ENCODE measurements at regions not wholly inside any gene's neighbourhood (a gene's known extent, or its start where the extent isn't known, plus 50 kb on each side); places are given as distances from the start of the nearest gene placed in this dataset.

DNA sequence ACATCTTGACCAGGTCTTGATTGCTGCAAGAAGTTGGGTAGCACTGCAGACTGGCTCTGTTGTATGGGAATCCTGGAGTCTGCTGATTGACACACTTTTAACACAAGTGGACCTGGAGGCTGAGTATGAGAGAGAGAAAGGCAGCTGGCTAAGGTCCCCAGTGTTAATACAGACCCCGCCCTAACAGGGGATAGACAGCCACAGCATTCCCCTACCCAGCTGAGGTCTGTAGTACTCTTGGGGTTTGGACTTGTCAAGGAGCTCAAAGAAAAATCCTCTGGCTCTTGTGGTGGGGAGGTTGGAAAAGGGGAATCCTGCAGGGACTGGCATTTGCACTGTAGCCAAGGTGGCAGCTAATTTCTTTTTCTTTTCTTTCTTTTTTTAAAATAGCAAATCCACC lies 192.7 kb downstream of the ZNF621 start:
- no peaks in the 10 kb centered on the region for H3K27me3 Mint-ChIP-seq (ENCODE audit: low read depth)
- no peaks in the 10 kb centered on the region for H3K36me3 Mint-ChIP-seq (ENCODE audit: low read depth)
- H3K4me1 Mint-ChIP-seq: peaks cover 9% of the 10 kb centered on the region
- no peak for DNase-seq (ENCODE audit: low read depth, low spot score)
- no peak overlapping the region for H3K4me3 Mint-ChIP-seq
- no peaks in the 10 kb centered on the region for H3K9me3 Mint-ChIP-seq
- TF ChIP-seq, protein P1, sequence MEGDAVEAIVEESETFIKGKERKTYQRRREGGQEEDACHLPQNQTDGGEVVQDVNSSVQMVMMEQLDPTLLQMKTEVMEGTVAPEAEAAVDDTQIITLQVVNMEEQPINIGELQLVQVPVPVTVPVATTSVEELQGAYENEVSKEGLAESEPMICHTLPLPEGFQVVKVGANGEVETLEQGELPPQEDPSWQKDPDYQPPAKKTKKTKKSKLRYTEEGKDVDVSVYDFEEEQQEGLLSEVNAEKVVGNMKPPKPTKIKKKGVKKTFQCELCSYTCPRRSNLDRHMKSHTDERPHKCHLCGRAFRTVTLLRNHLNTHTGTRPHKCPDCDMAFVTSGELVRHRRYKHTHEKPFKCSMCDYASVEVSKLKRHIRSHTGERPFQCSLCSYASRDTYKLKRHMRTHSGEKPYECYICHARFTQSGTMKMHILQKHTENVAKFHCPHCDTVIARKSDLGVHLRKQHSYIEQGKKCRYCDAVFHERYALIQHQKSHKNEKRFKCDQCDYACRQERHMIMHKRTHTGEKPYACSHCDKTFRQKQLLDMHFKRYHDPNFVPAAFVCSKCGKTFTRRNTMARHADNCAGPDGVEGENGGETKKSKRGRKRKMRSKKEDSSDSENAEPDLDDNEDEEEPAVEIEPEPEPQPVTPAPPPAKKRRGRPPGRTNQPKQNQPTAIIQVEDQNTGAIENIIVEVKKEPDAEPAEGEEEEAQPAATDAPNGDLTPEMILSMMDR (conservative IDR thresholded peaks at IDR 0.05): no peak
- no peak overlapping the region for H3K27ac Mint-ChIP-seq (ENCODE audit: unreplicated experiment)

DNA sequence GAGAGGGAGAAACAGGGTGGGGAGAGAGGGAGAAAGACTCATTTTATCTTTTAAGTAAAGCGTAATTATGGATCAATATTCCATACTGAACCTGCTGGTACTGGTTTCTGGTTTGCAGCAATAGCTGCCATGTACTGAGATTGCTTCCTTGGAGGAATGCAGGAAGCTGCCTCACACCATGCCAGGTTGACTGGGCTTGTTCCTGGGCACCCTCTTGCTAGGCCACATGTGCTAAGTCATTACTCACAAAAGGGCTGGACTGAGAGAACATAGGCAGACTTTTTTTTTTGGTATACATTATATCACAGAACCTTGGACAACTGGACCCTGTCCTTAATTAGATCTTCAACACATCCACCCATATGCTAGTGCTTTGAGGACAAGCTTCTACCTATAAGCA lies 193.4 kb downstream of the ZNF621 start:
- Mint-ChIP-seq H3K27me3 (ENCODE audit: low read depth) (no peaks in the 10 kb centered on the region), H3K27ac (ENCODE audit: unreplicated experiment) (peak overlapping the region; percentile 28), H3K4me3 (no peak overlapping the region), H3K4me1 (peaks cover 9% of the 10 kb centered on the region), H3K36me3 (ENCODE audit: low read depth) (no peaks in the 10 kb centered on the region), H3K9me3 (no peaks in the 10 kb centered on the region)
- no peak for DNase-seq (ENCODE audit: low read depth, low spot score)
- TF ChIP-seq, protein P1 (conservative IDR thresholded peaks at IDR 0.05): no peak

DNA sequence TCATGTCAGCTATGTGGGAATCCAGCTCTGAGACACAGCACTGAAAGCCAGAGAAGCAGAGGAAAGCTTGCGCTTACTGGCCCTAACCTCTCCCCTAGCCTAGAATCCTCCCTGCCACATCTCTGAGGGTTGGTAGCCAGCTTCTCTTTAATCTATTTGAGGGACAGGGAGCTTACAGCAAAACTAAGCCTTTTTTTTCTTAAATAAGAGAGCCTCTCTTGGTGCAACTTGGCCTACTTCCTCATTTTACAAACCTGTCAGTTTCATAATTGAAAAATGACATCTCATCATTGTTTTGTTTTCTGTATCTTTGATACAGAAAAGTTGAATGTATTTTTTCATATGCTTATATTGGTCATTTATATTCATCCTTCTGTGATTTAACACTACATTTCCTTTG lies 193.9 kb downstream of the ZNF621 start:
- no peaks in the 10 kb centered on the region for H3K36me3 Mint-ChIP-seq (ENCODE audit: low read depth)
- H3K27ac Mint-ChIP-seq (ENCODE audit: unreplicated experiment): no peak overlapping the region
- peaks cover 9% of the 10 kb centered on the region for H3K4me1 Mint-ChIP-seq
- no peak overlapping the region for H3K4me3 Mint-ChIP-seq
- TF ChIP-seq, protein P1 (conservative IDR thresholded peaks at IDR 0.05): no peak
- no peaks in the 10 kb centered on the region for H3K9me3 Mint-ChIP-seq
- DNase-seq (ENCODE audit: low read depth, low spot score): no peak
- H3K27me3 Mint-ChIP-seq (ENCODE audit: low read depth): no peaks in the 10 kb centered on the region

- no peak overlapping the region for H3K27ac Mint-ChIP-seq (ENCODE audit: unreplicated experiment)
These were observed 195.0 kb downstream of the ZNF621 start for GRCh38 chr3:40719660-40720287.

DNA sequence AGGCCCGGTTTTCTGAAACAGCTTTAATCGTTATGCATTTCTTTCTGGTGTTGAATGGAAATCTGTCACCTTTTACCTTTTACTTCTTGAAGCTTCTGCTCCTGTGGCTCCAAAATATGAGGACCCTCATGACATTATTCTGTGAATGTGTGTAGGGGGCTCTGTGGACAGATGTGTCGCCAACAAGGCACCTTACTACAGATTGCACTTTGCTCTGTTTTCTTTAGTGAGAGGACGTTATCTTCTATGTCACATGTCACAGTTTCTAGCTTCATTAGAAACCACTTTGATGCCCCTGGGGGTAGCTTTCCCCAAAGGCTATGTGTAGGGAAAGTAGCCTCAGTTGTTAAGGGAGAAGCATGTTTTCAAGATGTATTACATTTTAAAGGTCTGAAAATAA lies 195.6 kb downstream of the ZNF621 start:
- H3K27ac Mint-ChIP-seq (ENCODE audit: unreplicated experiment): no peak overlapping the region
- peaks cover 9% of the 10 kb centered on the region for H3K4me1 Mint-ChIP-seq

More at GRCh38 chr3:40719660-40720287, 195.0 kb downstream of the ZNF621 start:
- Mint-ChIP-seq H3K27me3 (ENCODE audit: low read depth) (no peaks in the 10 kb centered on the region), H3K4me1 (peaks cover 9% of the 10 kb centered on the region), H3K4me3 (no peak overlapping the region), H3K36me3 (ENCODE audit: low read depth) (no peaks in the 10 kb centered on the region), H3K9me3 (no peaks in the 10 kb centered on the region)
- TF ChIP-seq, protein P1 (conservative IDR thresholded peaks at IDR 0.05): no peak
- no peak for DNase-seq (ENCODE audit: low read depth, low spot score)

More for the DNA sequence above, 195.6 kb downstream of the ZNF621 start:
- Mint-ChIP-seq H3K4me3 (no peak overlapping the region), H3K27me3 (ENCODE audit: low read depth) (no peaks in the 10 kb centered on the region), H3K9me3 (no peaks in the 10 kb centered on the region), H3K36me3 (ENCODE audit: low read depth) (no peaks in the 10 kb centered on the region)
- TF ChIP-seq, protein P1 (conservative IDR thresholded peaks at IDR 0.05): no peak
- no peak for DNase-seq (ENCODE audit: low read depth, low spot score)

All from neural crest cell (in vitro differentiated cells).